WTC11 (cell line): ENCODE measurements at regions not wholly inside any gene's neighbourhood (a gene's known extent, or its start where the extent isn't known, plus 50 kb on each side); places are given as distances from the start of the nearest gene placed in this dataset.

Experiments used
- ATAC-seq: fragments of 200-7000 bp; cut with Tn5 transposase; 2 replicates; pipeline ENCODE4 v1.10.0; 2021; ENCODE audit warnings: mild to moderate bottlenecking, moderate library complexity
- CTCF ChIA-PET: fragments of 300-600 bp; sonication (Branson Sonifier 250); formaldehyde crosslinking; loops from one replicate; lab custom pipeline; 2021; ENCODE audit warnings: antibody characterized with exemption; lab: Charles Lee
- POLR2A ChIA-PET: fragments of 350-600 bp; sonication (Branson Sonifier 250); formaldehyde crosslinking; loops from one replicate; lab custom pipeline; 2021; ENCODE audit warnings: antibody characterized with exemption; lab: Charles Lee
- DNase-seq: peaks from one replicate; pipeline ENCODE4 v3.0.0; 2021; ENCODE audit warnings: low spot score
- H3K27ac Mint-ChIP-seq: 2 replicates; pipeline ENCODE4 v1.8.0; 2021; ENCODE audit warnings: mixed read lengths
- H3K27me3 Mint-ChIP-seq: 2 replicates; pipeline ENCODE4 v1.8.0; 2021; ENCODE audit warnings: low read depth, mild to moderate bottlenecking, moderate library complexity, mixed read lengths
- H3K36me3 Mint-ChIP-seq: 2 replicates; pipeline ENCODE4 v1.8.0; 2021; ENCODE audit warnings: mixed read lengths
- H3K4me1 Mint-ChIP-seq: 2 replicates; pipeline ENCODE4 v1.8.0; 2022; ENCODE audit warnings: mixed read lengths
- H3K4me3 Mint-ChIP-seq: 2 replicates; pipeline ENCODE4 v1.8.0; 2021; ENCODE audit warnings: mild to moderate bottlenecking, moderate library complexity, mixed read lengths
- H3K9me3 Mint-ChIP-seq: 2 replicates; pipeline ENCODE4 v1.8.0; 2021; ENCODE audit warnings: mixed read lengths
- ATF1 ChIP-seq: sonication (generic); formaldehyde crosslinking; IDR thresholded peaks from 2 replicates; pipeline ENCODE4 v1.8.1; 2023; ENCODE audit warnings: mild to moderate bottlenecking, moderate library complexity, missing genetic modification reagents
- ATF6 ChIP-seq: sonication (generic); formaldehyde crosslinking; IDR thresholded peaks from 2 replicates; pipeline ENCODE4 v1.8.1; 2023; ENCODE audit warnings: mild to moderate bottlenecking, missing genetic modification reagents
- CDX4 ChIP-seq: fragments of 250-450 bp; sonication (Bioruptor Pico); IDR thresholded peaks from 2 replicates; pipeline ENCODE4 v1.9.0; 2021; ENCODE audit warnings: moderate library complexity, mild to moderate bottlenecking, inconsistent platforms, borderline replicate concordance
- CREM ChIP-seq: sonication (generic); formaldehyde crosslinking; IDR thresholded peaks from 2 replicates; pipeline ENCODE4 v1.8.1; 2022; ENCODE audit warnings: mild to moderate bottlenecking, missing genetic modification reagents, moderate library complexity
- E2F5 ChIP-seq: sonication (generic); formaldehyde crosslinking; IDR thresholded peaks from 2 replicates; pipeline ENCODE4 v1.8.1; 2022; ENCODE audit warnings: mild to moderate bottlenecking, moderate library complexity, missing genetic modification reagents
- ELF4 ChIP-seq: sonication (generic); formaldehyde crosslinking; IDR thresholded peaks from 2 replicates; pipeline ENCODE4 v1.8.1; 2022; ENCODE audit warnings: low read depth, mild to moderate bottlenecking, moderate library complexity, missing genetic modification reagents
- EMX1 ChIP-seq: fragments of 250-450 bp; sonication (Bioruptor Pico); IDR thresholded peaks from 2 replicates; pipeline ENCODE4 v1.8.0; 2021; ENCODE audit warnings: mild to moderate bottlenecking
- FOXP1 ChIP-seq: sonication (generic); formaldehyde crosslinking; IDR thresholded peaks from 2 replicates; pipeline ENCODE4 v1.8.0; 2022; ENCODE audit warnings: missing genetic modification reagents, mild to moderate bottlenecking, moderate library complexity, borderline replicate concordance
- HMGA2 ChIP-seq: fragments of 250-450 bp; sonication (Bioruptor Pico); IDR thresholded peaks from 2 replicates; pipeline ENCODE4 v1.4.0; 2021; ENCODE audit warnings: mild to moderate bottlenecking, moderate library complexity
- JUN ChIP-seq: sonication (generic); formaldehyde crosslinking; IDR thresholded peaks from 2 replicates; pipeline ENCODE4 v1.8.0; 2023; ENCODE audit warnings: mild to moderate bottlenecking, missing genetic modification reagents
- MYBL2 ChIP-seq: sonication (generic); formaldehyde crosslinking; IDR thresholded peaks from 2 replicates; pipeline ENCODE4 v1.8.1; 2023; ENCODE audit warnings: mild to moderate bottlenecking, moderate library complexity, missing genetic modification reagents
- NR1H2 ChIP-seq: sonication (generic); formaldehyde crosslinking; IDR thresholded peaks from 2 replicates; pipeline ENCODE4 v1.9.0; 2021; ENCODE audit warnings: mild to moderate bottlenecking, moderate library complexity, missing genetic modification reagents
- PRRX2 ChIP-seq: fragments of 250-450 bp; sonication (Bioruptor Pico); IDR thresholded peaks from 2 replicates; pipeline ENCODE4 v1.8.0; 2021; ENCODE audit warnings: mild to moderate bottlenecking
- RORB ChIP-seq: fragments of 250-450 bp; sonication (Bioruptor Pico); IDR thresholded peaks from 2 replicates; pipeline ENCODE4 v1.9.0; 2021; ENCODE audit warnings: mild to moderate bottlenecking
- SMAD4 ChIP-seq: sonication (generic); formaldehyde crosslinking; IDR thresholded peaks from 2 replicates; pipeline ENCODE4 v1.8.0; 2022; ENCODE audit warnings: mild to moderate bottlenecking, missing genetic modification reagents
- ZNF416 ChIP-seq: fragments of 250-450 bp; sonication (Bioruptor Pico); IDR thresholded peaks from 2 replicates; pipeline ENCODE4 v1.9.0; 2021; ENCODE audit warnings: mild to moderate bottlenecking, inconsistent platforms
- ZNF512 ChIP-seq: sonication (generic); formaldehyde crosslinking; IDR thresholded peaks from 2 replicates; pipeline ENCODE4 v1.8.1; 2022; ENCODE audit warnings: missing genetic modification reagents, borderline replicate concordance
- ZNF671 ChIP-seq: fragments of 250-450 bp; sonication (Bioruptor Pico); IDR thresholded peaks from 2 replicates; pipeline ENCODE4 v1.8.0; 2021; ENCODE audit warnings: mild to moderate bottlenecking
- TF ChIP-seq, protein P1 (sequence below): fragments of 250-450 bp; sonication (Bioruptor Pico); IDR thresholded peaks from 2 replicates; pipeline ENCODE4 v1.9.0; 2021; ENCODE audit warnings: mild to moderate bottlenecking, borderline replicate concordance
- TF ChIP-seq, protein P2 (sequence below): sonication (generic); formaldehyde crosslinking; IDR thresholded peaks from 2 replicates; pipeline ENCODE4 v1.8.1; 2023; ENCODE audit warnings: mild to moderate bottlenecking, moderate library complexity, missing genetic modification reagents

DNA sequence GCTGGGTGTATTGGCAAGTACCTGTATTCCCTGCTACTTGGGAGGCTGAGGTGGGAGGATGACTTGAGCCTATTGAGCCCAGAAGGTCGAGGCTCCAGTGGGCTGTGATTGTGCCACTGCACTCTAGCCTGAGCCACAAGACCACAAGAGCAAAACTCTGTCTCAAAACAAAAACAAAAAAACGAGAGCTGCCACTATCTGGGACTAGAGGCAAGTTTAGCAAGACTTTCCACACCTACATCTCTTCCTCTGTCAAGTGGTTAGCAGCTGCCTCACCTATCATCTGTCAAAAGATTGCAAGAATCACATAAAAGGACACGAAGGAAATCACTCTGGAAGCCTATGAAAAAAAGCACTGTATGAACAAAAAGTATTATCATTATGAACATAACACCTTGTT lies 55.2 kb upstream of the RIOK3 start:
- ChIA-PET POLR2A (no interaction called here), CTCF (interaction anchor here (1.0 to 2.3 kb wide), 2 partner anchors 14 to 19 kb away, joined by 3 to 10 read pairs; no protein-coding TSS in a partner anchor)
- no peak for TF ChIP-seq ZNF416 (CRISPR knock-in tag)
- TF ChIP-seq PRRX2 (CRISPR knock-in tag): no peak
- TF ChIP-seq E2F5 (CRISPR knock-in tag): no peak
- TF ChIP-seq RORB (CRISPR knock-in tag): no peak
- no peak for TF ChIP-seq EMX1
- TF ChIP-seq NR1H2 (CRISPR knock-in tag): no peak
- TF ChIP-seq SMAD4: no peak
- no peak for TF ChIP-seq ATF1 (CRISPR knock-in tag)
- Mint-ChIP-seq H3K36me3 (peaks cover 6% of the 10 kb centered on the region), H3K27ac (no peak overlapping the region), H3K9me3 (peaks cover 3% of the 10 kb centered on the region; the same call in 1 of the 2 replicates), H3K27me3 (no peaks in the 10 kb centered on the region), H3K4me3 (no peak overlapping the region), H3K4me1 (peaks cover 23% of the 10 kb centered on the region)
- no peak for DNase-seq
- ATAC-seq: no peak

DNA sequence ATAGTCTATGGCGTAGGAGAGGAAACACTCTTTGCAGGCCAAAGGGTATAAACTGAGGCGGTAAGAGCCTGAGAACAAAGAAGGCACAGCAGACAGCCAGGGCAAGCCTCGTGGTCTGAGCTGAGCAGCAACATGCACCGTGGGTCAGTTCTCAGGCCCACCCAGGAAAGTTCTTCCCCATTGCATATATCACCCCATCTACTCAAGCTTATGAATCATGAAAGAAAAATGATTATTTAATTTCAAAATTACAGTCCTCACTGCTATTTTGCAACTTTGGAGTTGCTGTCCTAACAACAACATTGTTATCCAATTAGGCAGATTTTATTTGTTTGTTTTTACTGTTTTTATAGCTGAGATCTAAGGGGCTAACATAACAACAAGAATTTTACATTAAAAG lies 54.7 kb upstream of the RIOK3 start:
- CTCF ChIA-PET: interaction anchor here (1.0 to 2.3 kb wide), 3 partner anchors 13 to 367 kb away, joined by 3 to 10 read pairs (median 5); no protein-coding TSS in a partner anchor
- Mint-ChIP-seq H3K9me3 (peaks cover 6% of the 10 kb centered on the region), H3K4me3 (no peak overlapping the region), H3K36me3 (peaks cover 10% of the 10 kb centered on the region), H3K27me3 (no peaks in the 10 kb centered on the region), H3K27ac (no peak overlapping the region), H3K4me1 (peaks cover 23% of the 10 kb centered on the region)
- TF ChIP-seq MYBL2 (CRISPR knock-in tag): no peak
- TF ChIP-seq CDX4 (CRISPR knock-in tag): no peak
- TF ChIP-seq HMGA2 (CRISPR knock-in tag): no peak
- TF ChIP-seq, protein P1, sequence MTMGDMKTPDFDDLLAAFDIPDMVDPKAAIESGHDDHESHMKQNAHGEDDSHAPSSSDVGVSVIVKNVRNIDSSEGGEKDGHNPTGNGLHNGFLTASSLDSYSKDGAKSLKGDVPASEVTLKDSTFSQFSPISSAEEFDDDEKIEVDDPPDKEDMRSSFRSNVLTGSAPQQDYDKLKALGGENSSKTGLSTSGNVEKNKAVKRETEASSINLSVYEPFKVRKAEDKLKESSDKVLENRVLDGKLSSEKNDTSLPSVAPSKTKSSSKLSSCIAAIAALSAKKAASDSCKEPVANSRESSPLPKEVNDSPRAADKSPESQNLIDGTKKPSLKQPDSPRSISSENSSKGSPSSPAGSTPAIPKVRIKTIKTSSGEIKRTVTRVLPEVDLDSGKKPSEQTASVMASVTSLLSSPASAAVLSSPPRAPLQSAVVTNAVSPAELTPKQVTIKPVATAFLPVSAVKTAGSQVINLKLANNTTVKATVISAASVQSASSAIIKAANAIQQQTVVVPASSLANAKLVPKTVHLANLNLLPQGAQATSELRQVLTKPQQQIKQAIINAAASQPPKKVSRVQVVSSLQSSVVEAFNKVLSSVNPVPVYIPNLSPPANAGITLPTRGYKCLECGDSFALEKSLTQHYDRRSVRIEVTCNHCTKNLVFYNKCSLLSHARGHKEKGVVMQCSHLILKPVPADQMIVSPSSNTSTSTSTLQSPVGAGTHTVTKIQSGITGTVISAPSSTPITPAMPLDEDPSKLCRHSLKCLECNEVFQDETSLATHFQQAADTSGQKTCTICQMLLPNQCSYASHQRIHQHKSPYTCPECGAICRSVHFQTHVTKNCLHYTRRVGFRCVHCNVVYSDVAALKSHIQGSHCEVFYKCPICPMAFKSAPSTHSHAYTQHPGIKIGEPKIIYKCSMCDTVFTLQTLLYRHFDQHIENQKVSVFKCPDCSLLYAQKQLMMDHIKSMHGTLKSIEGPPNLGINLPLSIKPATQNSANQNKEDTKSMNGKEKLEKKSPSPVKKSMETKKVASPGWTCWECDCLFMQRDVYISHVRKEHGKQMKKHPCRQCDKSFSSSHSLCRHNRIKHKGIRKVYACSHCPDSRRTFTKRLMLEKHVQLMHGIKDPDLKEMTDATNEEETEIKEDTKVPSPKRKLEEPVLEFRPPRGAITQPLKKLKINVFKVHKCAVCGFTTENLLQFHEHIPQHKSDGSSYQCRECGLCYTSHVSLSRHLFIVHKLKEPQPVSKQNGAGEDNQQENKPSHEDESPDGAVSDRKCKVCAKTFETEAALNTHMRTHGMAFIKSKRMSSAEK (CRISPR knock-in tag): no peak
- TF ChIP-seq, protein P2, sequence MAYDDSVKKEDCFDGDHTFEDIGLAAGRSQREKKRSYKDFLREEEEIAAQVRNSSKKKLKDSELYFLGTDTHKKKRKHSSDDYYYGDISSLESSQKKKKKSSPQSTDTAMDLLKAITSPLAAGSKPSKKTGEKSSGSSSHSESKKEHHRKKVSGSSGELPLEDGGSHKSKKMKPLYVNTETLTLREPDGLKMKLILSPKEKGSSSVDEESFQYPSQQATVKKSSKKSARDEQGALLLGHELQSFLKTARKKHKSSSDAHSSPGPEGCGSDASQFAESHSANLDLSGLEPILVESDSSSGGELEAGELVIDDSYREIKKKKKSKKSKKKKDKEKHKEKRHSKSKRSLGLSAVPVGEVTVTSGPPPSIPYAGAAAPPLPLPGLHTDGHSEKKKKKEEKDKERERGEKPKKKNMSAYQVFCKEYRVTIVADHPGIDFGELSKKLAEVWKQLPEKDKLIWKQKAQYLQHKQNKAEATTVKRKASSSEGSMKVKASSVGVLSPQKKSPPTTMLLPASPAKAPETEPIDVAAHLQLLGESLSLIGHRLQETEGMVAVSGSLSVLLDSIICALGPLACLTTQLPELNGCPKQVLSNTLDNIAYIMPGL (CRISPR knock-in tag): no peak
- no peak for TF ChIP-seq ZNF671 (CRISPR knock-in tag)
- TF ChIP-seq CREM (CRISPR knock-in tag): no peak
- no peak for TF ChIP-seq ATF6 (CRISPR knock-in tag)
- TF ChIP-seq JUN (CRISPR knock-in tag): no peak
- no peak for TF ChIP-seq FOXP1
- TF ChIP-seq RORB (CRISPR knock-in tag): no peak
- TF ChIP-seq ELF4: no peak
- TF ChIP-seq ZNF512 (CRISPR knock-in tag): no peak
- POLR2A ChIA-PET: no interaction called here
- DNase-seq (no peak), ATAC-seq (no peak)
